ENCODE measurements at regions not wholly inside any gene's neighbourhood (a gene's known extent, or its start where the extent isn't known, plus 50 kb on each side); places are given as distances from the start of the nearest gene placed in this dataset.
A peak's percentile ranks its signal among the peaks of the same experiment; 100 is the strongest.

GRCh38 chr5:73374520-73375190 lies 73.9 kb downstream of the FOXD1 start:
- peak; percentile 55 for DNase-seq (ENCODE audit: low spot score)

GRCh38 chr5:73373814-73374510 lies 74.6 kb downstream of the FOXD1 start:
- peak; percentile 29 for DNase-seq (ENCODE audit: low spot score)

GRCh38 chr5:73370640-73371583 lies 77.7 kb downstream of the FOXD1 start:
- peak; percentile 69 for DNase-seq (ENCODE audit: low spot score)

- no peak for DNase-seq (ENCODE audit: low spot score)
Measured at GRCh38 chr5:73370095-73370494, 78.5 kb downstream of the FOXD1 start.

GRCh38 chr5:73369278-73369677 lies 79.3 kb downstream of the FOXD1 start:
- peak; percentile 73 for DNase-seq (ENCODE audit: low spot score)

GRCh38 chr5:73367650-73368049 lies 80.9 kb downstream of the FOXD1 start:
- DNase-seq (ENCODE audit: low spot score) = peak; percentile 27

GRCh38 chr5:73365990-73366667 lies 82.4 kb downstream of the FOXD1 start:
- no peak for DNase-seq (ENCODE audit: low spot score)

GRCh38 chr5:73365301-73365853 lies 83.2 kb downstream of the FOXD1 start:
- DNase-seq (ENCODE audit: low spot score) = peak; percentile 71

GRCh38 chr5:73363911-73364730 lies 84.5 kb downstream of the FOXD1 start:
- DNase-seq (ENCODE audit: low spot score) = peak; percentile 85

GRCh38 chr5:73359395-73359794 lies 89.2 kb downstream of the FOXD1 start:
- DNase-seq (ENCODE audit: low spot score) = no peak

- no peak for DNase-seq (ENCODE audit: low spot score)
Measured at GRCh38 chr5:73358366-73358765, 90.2 kb downstream of the FOXD1 start.

- no peak for DNase-seq (ENCODE audit: low spot score)
Measured at GRCh38 chr5:73357576-73357975, 91.0 kb downstream of the FOXD1 start.

- DNase-seq (ENCODE audit: low spot score) = no peak
Measured at GRCh38 chr5:73355108-73355507, 93.5 kb downstream of the FOXD1 start.

- DNase-seq (ENCODE audit: low spot score) = no peak
Measured at GRCh38 chr5:73354406-73354805, 94.2 kb downstream of the FOXD1 start.

- DNase-seq (ENCODE audit: low spot score) = no peak
Measured at GRCh38 chr5:73352649-73353230, 95.8 kb downstream of the FOXD1 start.

GRCh38 chr5:73352243-73352642 lies 96.3 kb downstream of the FOXD1 start:
- DNase-seq (ENCODE audit: low spot score) = no peak

GRCh38 chr5:73351593-73351992 lies 97.0 kb downstream of the FOXD1 start:
- no peak for DNase-seq (ENCODE audit: low spot score)

GRCh38 chr5:73346878-73347408 lies 101.6 kb downstream of the FOXD1 start:
- DNase-seq (ENCODE audit: low spot score) = no peak

- DNase-seq (ENCODE audit: low spot score) = no peak
Measured at GRCh38 chr5:73344835-73345234, 103.7 kb downstream of the FOXD1 start.

GRCh38 chr5:73339711-73340110 lies 108.9 kb downstream of the FOXD1 start:
- no peak for DNase-seq (ENCODE audit: low spot score)

Data from GM03348 (cell line).